ENCODE measurements at regions not wholly inside any gene's neighbourhood (a gene's known extent, or its start where the extent isn't known, plus 50 kb on each side); places are given as distances from the start of the nearest gene placed in this dataset.

DNA sequence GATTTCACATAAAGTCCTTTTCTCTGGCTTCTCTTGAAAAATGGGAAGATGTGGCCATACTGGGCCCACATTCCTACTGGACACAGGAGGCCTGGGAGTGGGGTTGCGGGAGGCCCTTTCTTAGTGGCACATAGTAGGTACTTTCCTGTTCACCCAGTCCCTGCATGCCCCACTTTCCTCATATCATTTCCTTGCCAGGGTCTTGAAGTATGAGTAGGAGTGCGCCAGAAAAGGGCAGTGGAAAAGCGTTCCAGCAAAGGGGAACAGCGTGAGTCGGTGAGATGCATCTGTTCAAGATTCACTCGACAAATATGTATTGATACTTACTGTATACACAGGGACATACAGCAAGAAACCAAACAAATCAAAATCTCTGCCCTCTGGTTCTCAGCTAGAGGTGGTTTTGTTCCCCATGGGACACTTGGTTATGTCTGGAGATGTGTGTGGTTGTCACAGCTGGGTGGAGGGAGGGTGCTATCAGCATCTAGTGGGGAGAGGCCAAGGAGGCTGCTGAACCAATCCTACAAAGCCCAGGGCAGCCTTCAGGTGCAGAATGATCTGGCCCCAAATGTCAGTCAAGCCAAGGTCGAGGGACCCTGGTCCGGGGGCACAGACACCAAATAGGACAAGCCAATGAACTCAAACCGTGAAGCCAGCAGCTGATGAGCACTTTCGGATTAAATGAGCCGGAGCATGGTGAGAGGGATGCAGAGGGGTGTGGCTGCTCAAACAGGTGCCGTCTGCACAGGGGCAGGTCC, 151.4 kb downstream of the CEBPB start:
- TF ChIP-seq, protein P1, sequence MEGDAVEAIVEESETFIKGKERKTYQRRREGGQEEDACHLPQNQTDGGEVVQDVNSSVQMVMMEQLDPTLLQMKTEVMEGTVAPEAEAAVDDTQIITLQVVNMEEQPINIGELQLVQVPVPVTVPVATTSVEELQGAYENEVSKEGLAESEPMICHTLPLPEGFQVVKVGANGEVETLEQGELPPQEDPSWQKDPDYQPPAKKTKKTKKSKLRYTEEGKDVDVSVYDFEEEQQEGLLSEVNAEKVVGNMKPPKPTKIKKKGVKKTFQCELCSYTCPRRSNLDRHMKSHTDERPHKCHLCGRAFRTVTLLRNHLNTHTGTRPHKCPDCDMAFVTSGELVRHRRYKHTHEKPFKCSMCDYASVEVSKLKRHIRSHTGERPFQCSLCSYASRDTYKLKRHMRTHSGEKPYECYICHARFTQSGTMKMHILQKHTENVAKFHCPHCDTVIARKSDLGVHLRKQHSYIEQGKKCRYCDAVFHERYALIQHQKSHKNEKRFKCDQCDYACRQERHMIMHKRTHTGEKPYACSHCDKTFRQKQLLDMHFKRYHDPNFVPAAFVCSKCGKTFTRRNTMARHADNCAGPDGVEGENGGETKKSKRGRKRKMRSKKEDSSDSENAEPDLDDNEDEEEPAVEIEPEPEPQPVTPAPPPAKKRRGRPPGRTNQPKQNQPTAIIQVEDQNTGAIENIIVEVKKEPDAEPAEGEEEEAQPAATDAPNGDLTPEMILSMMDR (conservative IDR thresholded peaks at IDR 0.05) = no peak
- no peak for TF ChIP-seq ZFX (IDR thresholded peaks at IDR 0.05)

DNA sequence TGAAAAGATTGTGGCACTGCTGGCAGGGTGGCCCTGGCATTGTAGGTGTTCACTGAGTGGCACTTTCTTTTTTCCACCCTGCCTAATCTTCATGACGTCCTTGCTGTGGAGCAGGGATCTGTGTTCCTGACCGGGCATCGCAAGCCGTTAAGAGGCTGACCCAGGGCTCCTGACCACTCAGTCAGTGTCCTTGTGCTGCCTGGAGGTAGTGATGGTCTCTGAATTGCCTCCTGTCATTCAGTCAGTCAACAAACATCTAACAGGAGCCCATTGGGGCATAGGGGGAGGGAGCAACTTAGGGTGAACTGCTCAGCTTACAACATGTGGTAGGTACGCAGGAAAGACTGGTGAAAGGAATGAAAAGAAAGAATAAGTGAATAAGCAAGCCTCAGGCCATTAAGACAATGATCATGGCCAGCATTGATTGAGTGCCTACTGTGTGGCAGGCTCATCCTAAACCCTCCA, 152.0 kb downstream of the CEBPB start:
- no peak for TF ChIP-seq ZFX (IDR thresholded peaks at IDR 0.05)
- TF ChIP-seq, protein P1 (conservative IDR thresholded peaks at IDR 0.05) = no peak
- no peak overlapping the region for H3K27ac ChIP-seq

More for the DNA sequence above, 151.4 kb downstream of the CEBPB start:
- no peak overlapping the region for H3K27ac ChIP-seq

DNA sequence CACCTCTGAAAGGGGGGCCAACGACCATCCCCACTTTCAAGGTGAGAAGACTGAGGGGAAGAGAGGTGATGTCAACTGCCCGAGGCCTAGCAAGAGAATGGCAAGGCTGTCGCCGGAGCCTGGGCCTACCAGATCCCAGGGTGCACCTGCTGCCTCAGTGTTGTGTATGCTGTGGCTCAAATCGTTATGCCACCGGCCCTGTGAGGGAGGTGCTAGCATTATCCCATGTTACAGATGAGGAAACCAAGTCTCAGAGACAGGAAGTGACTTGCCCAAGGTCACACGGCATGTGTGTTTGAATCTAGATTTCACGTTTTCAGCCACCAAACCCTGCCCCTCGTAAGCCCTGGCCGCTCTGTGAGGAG, 152.5 kb downstream of the CEBPB start:
- TF ChIP-seq, protein P1 (conservative IDR thresholded peaks at IDR 0.05) = no peak
- TF ChIP-seq ZFX (IDR thresholded peaks at IDR 0.05) = no peak
- no peak overlapping the region for H3K27ac ChIP-seq

DNA sequence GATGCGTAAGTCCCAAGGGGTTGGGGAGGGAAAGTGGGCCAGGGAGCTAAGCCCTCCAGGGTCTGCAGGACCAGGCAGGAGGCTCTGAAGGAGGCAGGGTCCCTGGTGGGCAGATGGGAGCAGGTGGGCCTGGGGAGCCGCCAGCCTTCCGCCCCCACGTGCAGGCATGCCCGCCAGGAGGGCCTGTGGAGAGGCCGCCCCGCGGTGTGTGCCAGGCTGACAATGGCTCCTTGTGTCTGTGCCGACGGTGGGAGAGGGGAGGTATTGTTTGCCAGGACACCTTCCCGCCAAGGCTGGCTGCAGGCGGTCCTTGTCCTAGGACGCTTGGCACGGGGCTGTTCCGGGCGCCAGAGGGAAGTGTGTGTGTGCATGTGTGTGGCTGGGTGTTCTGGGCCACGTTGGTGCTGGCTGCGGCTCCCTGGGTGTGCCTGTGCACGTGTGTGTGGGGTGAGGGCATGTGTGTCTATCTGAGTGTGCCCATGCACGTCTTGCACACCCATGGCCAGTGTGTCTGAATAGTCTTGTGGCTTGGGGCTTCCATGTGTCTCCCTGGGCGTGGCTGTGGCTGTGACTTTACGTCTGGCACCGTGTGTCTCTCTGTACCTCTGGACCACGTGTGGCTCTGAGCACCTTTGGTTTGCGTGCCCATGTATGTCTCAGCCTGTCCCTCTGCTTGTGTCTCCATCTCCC, 153.0 kb downstream of the CEBPB start:
- TF ChIP-seq ZFX (IDR thresholded peaks at IDR 0.05) = no peak
- TF ChIP-seq, protein P1 (conservative IDR thresholded peaks at IDR 0.05) = no peak

DNA sequence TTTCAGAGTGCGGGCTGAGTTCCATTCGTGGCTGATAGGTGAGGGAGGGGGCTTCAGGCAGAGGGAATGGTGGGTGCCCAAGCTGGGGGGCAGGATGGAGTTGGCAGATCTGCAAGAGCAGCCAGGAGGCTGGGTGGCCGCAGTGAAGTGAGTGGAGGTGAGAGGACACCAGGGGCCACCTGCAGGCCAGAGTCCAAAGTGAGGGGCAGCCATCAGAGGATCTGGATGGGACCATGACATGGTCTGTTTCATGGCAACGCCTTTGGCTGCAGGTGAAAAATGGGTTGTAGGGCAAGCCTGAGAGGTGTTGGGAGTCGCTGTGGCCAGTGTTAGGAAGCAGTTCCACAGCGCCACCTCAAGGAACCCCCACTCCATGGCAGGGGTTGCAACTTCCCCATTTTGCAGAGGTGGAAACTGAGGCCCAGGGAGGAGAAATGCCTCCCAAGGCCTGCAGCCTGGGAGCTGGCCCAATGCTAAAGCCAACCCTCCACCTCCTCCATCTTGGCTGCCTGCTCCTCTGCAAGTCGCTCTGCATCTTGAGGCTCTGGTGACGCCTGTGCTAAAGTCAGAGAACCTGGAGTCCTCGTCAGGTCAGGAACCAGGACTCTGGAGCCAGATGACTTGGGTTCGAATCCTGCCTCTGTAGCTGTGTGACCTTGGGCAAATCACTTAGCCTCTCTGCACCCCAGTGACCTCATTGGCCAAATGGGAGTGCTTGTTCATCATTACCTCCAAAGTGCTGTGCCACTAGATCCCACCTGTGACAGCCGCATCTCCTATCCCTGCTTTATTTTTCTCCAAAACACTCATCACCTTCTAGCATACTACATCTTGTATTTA, 153.8 kb downstream of the CEBPB start:
- no peak overlapping the region for H3K27ac ChIP-seq
- TF ChIP-seq, protein P1 (conservative IDR thresholded peaks at IDR 0.05) = no peak
- no peak for TF ChIP-seq ZFX (IDR thresholded peaks at IDR 0.05)

More for the DNA sequence above, 153.0 kb downstream of the CEBPB start:
- H3K27ac ChIP-seq = no peak overlapping the region

DNA sequence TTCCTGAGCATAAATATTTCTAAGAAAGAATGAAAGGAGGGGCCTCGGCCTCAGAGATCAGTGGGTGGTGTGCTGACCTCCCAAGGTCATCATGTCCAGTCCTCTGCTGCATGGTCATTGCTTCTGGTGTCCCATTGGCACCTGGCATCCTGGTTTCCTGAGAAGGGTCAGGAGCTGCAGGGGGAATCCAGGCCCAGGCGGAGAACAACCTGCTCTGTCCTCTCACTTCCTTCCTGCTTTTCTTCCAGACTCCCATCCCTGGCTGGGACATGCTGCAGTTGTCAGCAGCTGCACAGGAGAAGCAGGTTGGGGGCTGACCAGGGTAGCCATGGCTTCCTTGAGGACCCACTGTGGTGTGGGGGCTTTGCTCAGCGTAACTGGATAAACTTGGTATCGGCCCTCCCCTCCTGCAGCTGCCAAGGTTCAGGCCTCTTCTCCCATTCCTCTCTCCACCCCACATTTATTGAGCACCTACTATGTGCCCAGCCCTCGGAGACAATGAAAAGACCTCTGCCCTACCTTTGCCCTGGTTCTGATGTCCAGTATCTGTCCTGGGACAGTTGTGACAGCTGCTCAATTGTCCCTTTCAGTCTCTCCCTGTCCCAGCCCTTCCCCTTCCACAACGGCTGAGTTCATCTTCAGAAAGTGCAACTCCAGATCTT, 155.2 kb downstream of the CEBPB start:
- H3K27ac ChIP-seq = no peak overlapping the region
- TF ChIP-seq ZFX (IDR thresholded peaks at IDR 0.05) = no peak
- TF ChIP-seq, protein P1 (conservative IDR thresholded peaks at IDR 0.05) = no peak
